ENCODE measurements at regions not wholly inside any gene's neighbourhood (a gene's known extent, or its start where the extent isn't known, plus 50 kb on each side); places are given as distances from the start of the nearest gene placed in this dataset.

DNA sequence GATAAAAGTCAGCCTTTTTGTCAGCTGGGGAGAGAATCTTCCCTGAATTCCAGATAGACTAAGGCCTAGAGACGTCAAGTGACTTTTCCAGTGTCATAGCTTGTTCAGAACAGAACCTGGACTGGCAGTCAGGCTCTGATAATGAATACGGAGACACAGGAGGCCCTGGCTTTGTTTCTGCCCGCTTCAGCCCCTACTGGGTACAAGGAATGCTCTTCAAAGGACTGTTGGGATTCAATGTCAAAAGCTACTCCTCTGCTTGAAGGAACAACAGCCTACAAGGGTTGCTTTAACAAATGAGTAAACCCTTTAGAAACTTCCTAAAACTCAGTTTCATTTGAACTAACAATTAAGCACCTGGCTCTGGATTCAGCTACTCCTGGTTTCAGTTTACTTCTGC lies 412.3 kb downstream of the OXSM start:
- TF ChIP-seq, protein P1, sequence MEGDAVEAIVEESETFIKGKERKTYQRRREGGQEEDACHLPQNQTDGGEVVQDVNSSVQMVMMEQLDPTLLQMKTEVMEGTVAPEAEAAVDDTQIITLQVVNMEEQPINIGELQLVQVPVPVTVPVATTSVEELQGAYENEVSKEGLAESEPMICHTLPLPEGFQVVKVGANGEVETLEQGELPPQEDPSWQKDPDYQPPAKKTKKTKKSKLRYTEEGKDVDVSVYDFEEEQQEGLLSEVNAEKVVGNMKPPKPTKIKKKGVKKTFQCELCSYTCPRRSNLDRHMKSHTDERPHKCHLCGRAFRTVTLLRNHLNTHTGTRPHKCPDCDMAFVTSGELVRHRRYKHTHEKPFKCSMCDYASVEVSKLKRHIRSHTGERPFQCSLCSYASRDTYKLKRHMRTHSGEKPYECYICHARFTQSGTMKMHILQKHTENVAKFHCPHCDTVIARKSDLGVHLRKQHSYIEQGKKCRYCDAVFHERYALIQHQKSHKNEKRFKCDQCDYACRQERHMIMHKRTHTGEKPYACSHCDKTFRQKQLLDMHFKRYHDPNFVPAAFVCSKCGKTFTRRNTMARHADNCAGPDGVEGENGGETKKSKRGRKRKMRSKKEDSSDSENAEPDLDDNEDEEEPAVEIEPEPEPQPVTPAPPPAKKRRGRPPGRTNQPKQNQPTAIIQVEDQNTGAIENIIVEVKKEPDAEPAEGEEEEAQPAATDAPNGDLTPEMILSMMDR (conservative IDR thresholded peaks at IDR 0.05; ENCODE audit: low read depth): no peak
- H3K27ac ChIP-seq: no peak overlapping the region
- no peak for DNase-seq (ENCODE audit: low spot score)
- POLR2A ChIA-PET (ENCODE audit: low non-redundant PET): no interaction called here
- CTCF ChIA-PET: no interaction called here

DNA sequence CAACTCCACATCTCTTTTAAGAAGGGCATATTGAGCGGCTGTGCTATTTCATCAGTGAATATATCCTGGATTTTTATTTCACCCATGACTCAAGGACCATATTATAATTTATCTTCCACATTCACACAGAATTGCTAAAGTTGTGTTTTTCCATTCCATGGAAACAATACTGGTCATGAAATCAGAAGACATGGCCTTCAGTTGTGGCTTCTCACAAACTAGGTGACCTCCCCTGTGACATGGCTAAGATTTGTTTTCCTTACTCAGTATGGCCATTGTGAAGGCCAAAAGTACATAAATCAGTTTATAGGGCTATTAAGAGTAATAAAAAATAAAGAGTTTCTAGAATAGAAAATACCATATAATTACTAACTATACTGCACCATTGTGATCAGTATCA lies 415.6 kb downstream of the OXSM start:
- TF ChIP-seq, protein P1 (conservative IDR thresholded peaks at IDR 0.05; ENCODE audit: low read depth): no peak
- ChIA-PET POLR2A (ENCODE audit: low non-redundant PET) (no interaction called here), CTCF (no interaction called here)
- H3K27ac ChIP-seq: no peak overlapping the region
- DNase-seq (ENCODE audit: low spot score): no peak

DNA sequence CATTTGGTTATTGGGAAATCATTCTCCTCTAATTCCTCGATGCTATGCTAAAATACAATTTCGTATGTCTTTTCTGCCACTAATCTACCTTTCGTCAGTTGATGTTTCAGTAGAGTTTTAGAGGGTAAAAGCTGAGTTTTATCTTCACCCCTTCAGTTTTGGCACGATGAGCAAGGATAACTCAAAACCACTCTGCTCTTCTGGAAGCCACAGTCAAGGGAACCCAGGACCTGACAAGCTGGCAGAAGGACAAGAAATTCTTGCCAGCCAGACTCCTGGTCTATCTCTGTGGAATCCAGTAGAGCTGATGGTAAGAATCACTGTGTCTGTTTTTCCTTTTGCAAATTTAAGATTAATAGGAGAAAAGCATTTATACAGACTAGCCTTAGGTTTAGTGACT lies 414.4 kb upstream of the LRRC3B start:
- ChIA-PET POLR2A (ENCODE audit: low non-redundant PET) (no interaction called here), CTCF (no interaction called here)
- no peak for DNase-seq (ENCODE audit: low spot score)
- TF ChIP-seq, protein P1 (conservative IDR thresholded peaks at IDR 0.05; ENCODE audit: low read depth): no peak
- no peak overlapping the region for H3K27ac ChIP-seq

DNA sequence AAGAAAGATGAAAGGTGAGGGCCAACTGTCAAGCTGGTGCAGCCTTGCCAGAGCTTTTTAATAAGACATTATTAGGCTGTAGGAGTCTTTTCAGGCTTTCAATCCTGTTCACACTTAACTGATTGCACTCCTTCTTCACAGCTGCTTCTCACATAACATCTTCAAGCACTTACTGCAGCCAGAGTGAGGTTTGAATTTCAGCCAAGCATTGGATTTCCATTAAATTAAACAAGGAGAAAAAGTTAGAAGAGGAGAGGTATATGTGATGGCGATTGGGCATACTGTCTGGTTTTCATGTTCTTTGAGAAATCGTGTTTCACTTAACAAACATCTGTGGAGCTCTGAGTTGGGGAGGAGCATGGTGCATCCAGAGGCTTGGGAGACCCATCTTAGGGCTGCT lies 392.8 kb upstream of the LRRC3B start:
- H3K27ac ChIP-seq: no peak overlapping the region
- no peak for DNase-seq (ENCODE audit: low spot score)
- TF ChIP-seq, protein P1 (conservative IDR thresholded peaks at IDR 0.05; ENCODE audit: low read depth): no peak
- POLR2A ChIA-PET (ENCODE audit: low non-redundant PET): interaction anchor here (0.6 kb wide), 1 partner anchor 1542 kb away, joined by 5 read pairs; no protein-coding TSS in a partner anchor
- CTCF ChIA-PET: no interaction called here

DNA sequence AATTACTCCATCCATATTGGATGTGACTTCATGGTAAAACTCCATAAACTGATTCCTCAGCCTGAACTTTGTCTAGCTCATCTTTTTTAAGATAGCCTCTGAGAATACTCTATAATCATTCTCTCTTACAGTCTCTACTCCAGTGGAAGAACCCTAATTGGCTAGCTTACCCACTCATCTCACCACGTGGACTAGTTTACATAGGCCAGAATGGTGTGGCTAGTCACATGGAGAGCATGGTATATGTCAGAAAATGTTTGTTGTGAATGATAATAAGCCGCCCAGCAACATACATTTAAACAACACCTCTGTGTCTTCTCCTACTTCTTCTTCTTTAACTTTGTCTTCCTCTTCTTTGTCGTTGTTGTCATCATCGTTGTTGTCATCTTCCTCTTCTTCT lies 389.2 kb upstream of the LRRC3B start:
- TF ChIP-seq, protein P1 (conservative IDR thresholded peaks at IDR 0.05; ENCODE audit: low read depth): no peak
- no peak overlapping the region for H3K27ac ChIP-seq
- POLR2A ChIA-PET (ENCODE audit: low non-redundant PET): no interaction called here
- CTCF ChIA-PET: no interaction called here
- no peak for DNase-seq (ENCODE audit: low spot score)

DNA sequence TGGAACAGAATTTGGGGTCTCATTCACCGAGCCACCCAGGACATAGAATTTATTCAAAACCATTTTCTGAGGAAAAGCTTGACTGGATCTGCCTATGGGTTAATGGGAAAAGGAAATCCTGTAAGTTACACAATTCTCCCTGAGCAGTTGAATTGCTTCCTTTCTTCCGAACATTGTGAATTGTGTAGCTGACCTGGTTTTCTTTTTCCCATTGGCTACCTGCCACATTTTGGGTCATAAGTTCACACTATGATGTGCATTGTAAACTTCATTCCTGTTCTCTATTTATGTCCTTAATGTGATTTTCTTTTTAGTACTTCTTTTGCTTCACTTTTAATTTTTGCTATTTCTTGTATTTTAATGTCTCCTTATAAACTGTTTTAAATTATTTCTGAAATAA lies 386.0 kb upstream of the LRRC3B start:
- ChIA-PET POLR2A (ENCODE audit: low non-redundant PET) (no interaction called here), CTCF (no interaction called here)
- TF ChIP-seq, protein P1 (conservative IDR thresholded peaks at IDR 0.05; ENCODE audit: low read depth): no peak
- no peak for DNase-seq (ENCODE audit: low spot score)
- H3K27ac ChIP-seq: no peak overlapping the region

All from RWPE1 (cell line).